OCI-LY1 (cell line): ENCODE measurements at regions not wholly inside any gene's neighbourhood (a gene's known extent, or its start where the extent isn't known, plus 50 kb on each side); places are given as distances from the start of the nearest gene placed in this dataset.

ENCODE experiments used
- EZH2 ChIP-seq: fragments of 200-600 bp; sonication (generic), shearing (Covaris generic); IDR thresholded peaks from 2 replicates; pipeline ENCODE4 v1.8.0; 2017; ENCODE audit warnings: borderline replicate concordance, mixed run types, mild to moderate bottlenecking, antibody characterized with exemption, low read length, moderate library complexity, mixed read lengths
- TF ChIP-seq, protein P1 (sequence below): fragments of 200-600 bp; sonication (generic), shearing (Covaris generic); IDR thresholded peaks from 2 replicates; pipeline ENCODE4 v1.5.1; 2017; ENCODE audit warnings: mild to moderate bottlenecking, antibody characterized with exemption, low read length, moderate library complexity, mixed read lengths

GRCh38 chr22:19663821-19664355, 50.4 kb upstream of the SEPTIN5 start:
- TF ChIP-seq, protein P1, sequence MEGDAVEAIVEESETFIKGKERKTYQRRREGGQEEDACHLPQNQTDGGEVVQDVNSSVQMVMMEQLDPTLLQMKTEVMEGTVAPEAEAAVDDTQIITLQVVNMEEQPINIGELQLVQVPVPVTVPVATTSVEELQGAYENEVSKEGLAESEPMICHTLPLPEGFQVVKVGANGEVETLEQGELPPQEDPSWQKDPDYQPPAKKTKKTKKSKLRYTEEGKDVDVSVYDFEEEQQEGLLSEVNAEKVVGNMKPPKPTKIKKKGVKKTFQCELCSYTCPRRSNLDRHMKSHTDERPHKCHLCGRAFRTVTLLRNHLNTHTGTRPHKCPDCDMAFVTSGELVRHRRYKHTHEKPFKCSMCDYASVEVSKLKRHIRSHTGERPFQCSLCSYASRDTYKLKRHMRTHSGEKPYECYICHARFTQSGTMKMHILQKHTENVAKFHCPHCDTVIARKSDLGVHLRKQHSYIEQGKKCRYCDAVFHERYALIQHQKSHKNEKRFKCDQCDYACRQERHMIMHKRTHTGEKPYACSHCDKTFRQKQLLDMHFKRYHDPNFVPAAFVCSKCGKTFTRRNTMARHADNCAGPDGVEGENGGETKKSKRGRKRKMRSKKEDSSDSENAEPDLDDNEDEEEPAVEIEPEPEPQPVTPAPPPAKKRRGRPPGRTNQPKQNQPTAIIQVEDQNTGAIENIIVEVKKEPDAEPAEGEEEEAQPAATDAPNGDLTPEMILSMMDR, result no peak
- TF ChIP-seq EZH2, result no peak
